Left ventricle myocardium inferior (tissue), 1 donor: ENCODE measurements at regions not wholly inside any gene's neighbourhood (a gene's known extent, or its start where the extent isn't known, plus 50 kb on each side); places are given as distances from the start of the nearest gene placed in this dataset.

Experiments
- DNase-seq: peaks from one replicate; pipeline ENCODE4 v3.0.0-alpha.2; 2020
- H3K27ac ChIP-seq: fragments of 200-600 bp; replicated peaks from 2 replicates; pipeline ENCODE4 v1.8.0; 2021
- H3K27me3 ChIP-seq: fragments of 200-600 bp; 2 replicates; pipeline ENCODE4 v1.8.0; 2021; ENCODE audit warnings: low read depth
- H3K36me3 ChIP-seq: fragments of 200-600 bp; 2 replicates; pipeline ENCODE4 v1.8.0; 2021
- H3K4me1 ChIP-seq: fragments of 200-600 bp; 2 replicates; pipeline ENCODE4 v1.8.0; 2021
- H3K4me3 ChIP-seq: fragments of 200-600 bp; 2 replicates; pipeline ENCODE4 v1.8.0; 2021; ENCODE audit warnings: mild to moderate bottlenecking, moderate library complexity
- H3K9me3 ChIP-seq: fragments of 200-600 bp; replicated peaks from 2 replicates; pipeline ENCODE4 v1.8.0; 2021
- CTCF ChIP-seq: fragments of 200-600 bp; IDR thresholded peaks from 2 replicates; pipeline ENCODE4 v1.8.0; 2021; ENCODE audit warnings: antibody characterized with exemption, mild to moderate bottlenecking, borderline replicate concordance
- intact Hi-C: fragments of 100-400 bp; cut with micrococcal nuclease; formaldehyde crosslinking; loops from one replicate; pipeline ENCODE4 v1.11.0; 2022
- donor health status: DM: no; HTN: yes; CAD: no; lungs with severe emphysema.

GRCh38 chr16:59697761-59698160 lies 963.6 kb upstream of the GOT2 start:
- Histone ChIP-seq H3K4me3 (no peak overlapping the region), H3K4me1 (no peaks in the 10 kb centered on the region), H3K27me3 (no peaks in the 10 kb centered on the region), H3K9me3 (no peaks in the 10 kb centered on the region), H3K27ac (no peak overlapping the region), H3K36me3 (no peaks in the 10 kb centered on the region)
- no peak for DNase-seq
- no peak for TF ChIP-seq CTCF
- intact Hi-C loops, result no loop called here

GRCh38 chr16:59697236-59697635 lies 963.1 kb upstream of the GOT2 start:
- Histone ChIP-seq H3K27me3 (no peaks in the 10 kb centered on the region), H3K27ac (no peak overlapping the region), H3K4me3 (no peak overlapping the region), H3K4me1 (no peaks in the 10 kb centered on the region), H3K36me3 (no peaks in the 10 kb centered on the region), H3K9me3 (no peaks in the 10 kb centered on the region)
- no peak for DNase-seq
- intact Hi-C loops, result no loop called here
- no peak for TF ChIP-seq CTCF

- Histone ChIP-seq H3K27me3 (no peaks in the 10 kb centered on the region), H3K36me3 (no peaks in the 10 kb centered on the region), H3K9me3 (no peaks in the 10 kb centered on the region), H3K4me1 (no peaks in the 10 kb centered on the region), H3K4me3 (no peak overlapping the region), H3K27ac (no peak overlapping the region)
- TF ChIP-seq CTCF, result no peak
- intact Hi-C loops, result no loop called here
- no peak for DNase-seq
Measured at GRCh38 chr16:59696495-59696894, 962.4 kb upstream of the GOT2 start.

- intact Hi-C loops, result no loop called here
- no peak for DNase-seq
- Histone ChIP-seq H3K27ac (no peak overlapping the region), H3K4me3 (no peak overlapping the region), H3K27me3 (no peaks in the 10 kb centered on the region), H3K36me3 (no peaks in the 10 kb centered on the region), H3K9me3 (peaks cover 7% of the 10 kb centered on the region), H3K4me1 (no peaks in the 10 kb centered on the region)
- no peak for TF ChIP-seq CTCF
Measured at GRCh38 chr16:59690216-59690615, 956.1 kb upstream of the GOT2 start.

GRCh38 chr16:59688006-59688405 lies 953.9 kb upstream of the GOT2 start:
- H3K27me3 ChIP-seq, result no peaks in the 10 kb centered on the region
- H3K27ac ChIP-seq, result no peak overlapping the region
- H3K4me3 ChIP-seq, result no peak overlapping the region
- no peak for DNase-seq
- H3K4me1 ChIP-seq, result no peaks in the 10 kb centered on the region
- intact Hi-C loops, result no loop called here
- no peaks in the 10 kb centered on the region for H3K36me3 ChIP-seq
- no peak for TF ChIP-seq CTCF
- peaks cover 7% of the 10 kb centered on the region for H3K9me3 ChIP-seq

- H3K4me1 ChIP-seq, result no peaks in the 10 kb centered on the region
- no peak for TF ChIP-seq CTCF
- H3K27ac ChIP-seq, result no peak overlapping the region
- DNase-seq, result no peak
- peaks cover 7% of the 10 kb centered on the region for H3K9me3 ChIP-seq
- intact Hi-C loops, result no loop called here
- no peaks in the 10 kb centered on the region for H3K36me3 ChIP-seq
- no peaks in the 10 kb centered on the region for H3K27me3 ChIP-seq
- H3K4me3 ChIP-seq, result no peak overlapping the region
Measured at GRCh38 chr16:59686405-59686804, 952.3 kb upstream of the GOT2 start.
